GM18870 (cell line): ENCODE measurements at regions not wholly inside any gene's neighbourhood (a gene's known extent, or its start where the extent isn't known, plus 50 kb on each side); places are given as distances from the start of the nearest gene placed in this dataset.

Experiments used
- ATAC-seq: cut with Tn5 transposase; IDR thresholded peaks from one replicate; pipeline ENCODE4 v1.9.1; 2021; ENCODE audit warnings: moderate library complexity; ENCODE audit not compliant: unreplicated experiment

- no peak for ATAC-seq
Measured at GRCh38 chr18:59760212-59760611, 63.0 kb upstream of the CCBE1 start.

DNA sequence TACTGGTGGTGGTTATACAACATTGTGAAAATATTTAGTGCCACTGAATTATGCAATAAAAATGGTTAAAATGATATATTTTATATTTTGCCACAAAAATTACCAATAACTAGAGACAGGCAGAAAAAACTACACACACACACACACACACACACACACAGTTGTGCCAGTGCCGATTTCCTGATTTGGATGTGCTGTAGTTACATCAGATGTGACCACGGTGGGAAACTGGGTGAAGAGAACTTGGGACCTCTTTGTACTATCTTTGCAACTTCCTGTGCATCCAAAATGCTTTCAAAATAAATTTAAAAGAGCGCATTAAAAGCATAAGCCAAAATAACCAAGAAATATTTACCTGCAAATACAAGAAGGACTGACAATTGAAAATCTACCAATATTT, 61.6 kb upstream of the CCBE1 start:
- ATAC-seq = no peak

DNA sequence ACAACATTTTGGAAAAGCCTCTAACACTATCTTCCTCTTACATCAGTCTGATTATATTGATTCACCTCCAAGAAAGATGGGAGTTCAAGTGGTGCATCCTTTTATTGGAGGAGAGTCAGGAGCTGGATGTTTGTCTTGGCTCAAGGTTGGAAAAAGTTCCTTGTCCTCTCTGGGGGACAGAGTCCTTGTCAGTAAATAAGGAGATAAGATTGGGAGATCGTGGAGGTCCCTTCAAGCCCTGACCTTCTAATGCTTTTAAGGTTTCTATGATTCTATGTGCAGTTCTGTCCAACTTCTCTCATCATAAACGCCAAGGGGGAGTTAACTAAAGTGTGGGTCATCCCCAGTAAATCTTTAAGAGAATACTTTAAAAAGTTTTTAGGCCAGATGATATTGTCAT, 60.9 kb upstream of the CCBE1 start:
- ATAC-seq = no peak

DNA sequence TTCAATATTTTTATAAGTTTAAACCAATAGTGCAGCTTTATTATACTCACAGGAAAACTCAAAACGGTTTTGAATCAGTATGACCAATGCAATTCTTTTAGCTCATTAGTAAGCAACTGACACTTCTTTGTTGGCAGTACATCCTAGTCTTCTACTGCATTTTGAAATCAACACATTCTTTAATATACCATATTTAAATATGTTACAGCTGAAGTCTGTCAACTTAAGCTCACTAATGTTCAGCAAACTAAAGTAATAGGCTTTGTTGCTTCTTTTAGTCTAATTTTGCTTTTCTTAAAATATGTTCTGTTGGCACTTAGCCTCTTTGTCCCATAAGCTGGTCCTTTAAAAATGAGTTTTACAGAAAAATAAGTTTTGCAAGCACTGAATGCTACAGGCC, 55.4 kb upstream of the CCBE1 start:
- no peak for ATAC-seq

GRCh38 chr18:59751186-59751585, 54.0 kb upstream of the CCBE1 start:
- no peak for ATAC-seq

- no peak for ATAC-seq
Measured at GRCh38 chr18:59748628-59749360, 51.6 kb upstream of the CCBE1 start.
